Esophagus muscularis mucosa (tissue), 3 donors: ENCODE measurements at regions not wholly inside any gene's neighbourhood (a gene's known extent, or its start where the extent isn't known, plus 50 kb on each side); places are given as distances from the start of the nearest gene placed in this dataset.

Experiments
- CTCF ChIP-seq, 3 experiments: fragments of 200-600 bp in 2 of 3; fragments of 450-650 bp in 1 of 3; sonication (generic) in 2 of 3; IDR thresholded peaks; one replicate each; pipeline ENCODE4 v1.5.1; 2017 to 2019; ENCODE audit warnings: antibody characterized with exemption in 3 of 3, mild to moderate bottlenecking in 2 of 3, moderate library complexity in 1 of 3
- POLR2A ChIP-seq: fragments of 450-650 bp; IDR thresholded peaks from one replicate; pipeline ENCODE4 v1.6.1; 2017; ENCODE audit warnings: antibody characterized with exemption, moderate library complexity, mild to moderate bottlenecking, low read depth

GRCh38 chr5:142421228-142421617 lies 96.4 kb upstream of the SPRY4 start:
- TF ChIP-seq CTCF (IDR thresholded peaks at IDR 0.05) (no peak), POLR2A (no peak)
